ENCODE measurements at regions not wholly inside any gene's neighbourhood (a gene's known extent, or its start where the extent isn't known, plus 50 kb on each side); places are given as distances from the start of the nearest gene placed in this dataset.
A peak's percentile ranks its signal among the peaks of the same experiment; 100 is the strongest.
"Not testable (repeated sequence)": the region's sequence is repeated elsewhere in the genome, so short reads cannot be mapped to it uniquely, and the experiment has no call there.

DNA sequence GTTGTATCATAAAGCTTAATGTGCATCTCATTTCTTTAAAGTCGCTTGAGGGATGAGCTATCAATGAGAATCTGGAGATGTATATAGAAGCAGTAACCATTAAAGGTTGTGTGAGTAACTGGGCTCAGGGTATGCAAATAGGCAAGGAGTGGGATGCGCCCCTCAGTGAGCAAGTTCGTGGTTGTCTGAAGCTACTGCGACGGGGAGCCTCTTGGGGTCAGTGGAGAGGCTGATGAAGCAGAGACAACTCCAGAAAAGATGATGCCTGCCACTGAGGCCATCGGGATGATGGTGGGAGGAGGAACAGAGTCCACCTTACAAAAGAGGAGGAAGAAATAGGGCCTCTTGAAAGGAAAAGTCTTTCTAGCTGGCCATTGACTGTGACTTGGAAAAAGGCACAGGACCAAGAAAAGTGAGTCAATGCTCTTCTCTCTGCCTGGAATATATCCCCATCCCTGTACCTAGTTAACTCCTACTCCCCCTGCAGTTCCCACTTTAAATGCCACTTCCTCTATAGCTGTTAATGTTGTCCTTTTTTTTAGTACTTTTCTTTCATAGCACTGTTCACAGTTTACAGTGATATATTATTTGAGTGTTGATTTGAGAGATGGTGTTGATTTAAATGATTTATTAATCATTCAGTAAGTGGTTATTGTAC is 51.4 kb upstream of the LSM6 start:
- DNase-seq: no peak

DNA sequence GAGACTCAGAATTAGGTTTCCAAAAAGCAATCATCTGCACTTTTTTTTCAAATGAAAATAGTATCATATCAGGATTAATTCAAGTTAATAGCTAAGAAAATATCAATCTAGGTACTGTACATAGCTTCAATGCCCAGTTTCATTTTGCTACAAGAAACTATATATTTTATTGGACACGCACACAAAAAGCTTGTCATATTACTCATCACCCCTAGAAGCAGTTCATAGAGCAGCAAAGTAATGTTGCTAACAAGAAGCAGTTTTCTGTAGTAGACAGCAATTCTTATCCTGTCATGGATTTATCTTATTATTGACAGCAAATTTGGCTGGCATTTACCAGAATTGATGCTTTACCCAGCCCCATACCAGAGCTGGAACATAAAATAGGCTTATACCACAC is 52.3 kb upstream of the LSM6 start:
- DNase-seq: no peak

DNA sequence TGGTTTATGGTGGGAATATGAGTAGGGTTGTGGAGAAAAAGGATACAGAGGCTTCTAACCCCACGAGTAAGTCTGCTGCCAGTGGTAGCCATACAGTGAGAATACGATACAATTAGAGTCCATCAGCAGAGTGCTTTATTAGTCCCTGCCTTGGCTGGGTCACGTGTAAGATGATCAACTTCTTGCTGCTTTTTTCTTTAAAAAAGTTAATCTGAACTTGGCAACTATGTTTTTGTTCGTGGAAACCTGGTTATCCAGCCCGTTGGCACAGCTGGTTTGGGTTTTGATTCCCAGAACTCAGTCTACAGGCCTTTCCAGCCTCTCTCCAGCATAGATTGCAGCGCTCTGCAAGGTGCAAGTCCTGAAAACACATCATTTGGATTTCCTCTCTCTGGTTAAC is 53.1 kb upstream of the LSM6 start:
- no peak for DNase-seq

DNA sequence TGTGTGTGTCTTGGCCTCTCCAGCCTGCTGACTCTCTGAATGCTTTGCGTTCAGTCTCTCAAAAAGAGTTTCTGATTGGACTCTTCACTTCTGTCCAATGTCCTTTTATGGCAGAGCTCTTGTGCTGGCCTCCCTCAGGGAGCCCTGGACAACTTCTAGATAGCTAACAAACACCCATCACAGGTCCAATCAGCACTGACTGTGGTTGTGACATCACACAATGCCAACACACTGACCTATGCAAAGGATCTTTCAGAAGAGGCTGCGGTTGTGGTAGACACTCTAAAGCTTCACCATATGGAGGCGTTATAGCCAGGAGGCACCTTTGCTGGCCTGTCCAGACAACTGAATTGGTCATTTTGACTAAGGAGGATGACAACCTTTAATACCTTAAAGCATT is 53.8 kb upstream of the LSM6 start:
- DNase-seq: no peak

DNA sequence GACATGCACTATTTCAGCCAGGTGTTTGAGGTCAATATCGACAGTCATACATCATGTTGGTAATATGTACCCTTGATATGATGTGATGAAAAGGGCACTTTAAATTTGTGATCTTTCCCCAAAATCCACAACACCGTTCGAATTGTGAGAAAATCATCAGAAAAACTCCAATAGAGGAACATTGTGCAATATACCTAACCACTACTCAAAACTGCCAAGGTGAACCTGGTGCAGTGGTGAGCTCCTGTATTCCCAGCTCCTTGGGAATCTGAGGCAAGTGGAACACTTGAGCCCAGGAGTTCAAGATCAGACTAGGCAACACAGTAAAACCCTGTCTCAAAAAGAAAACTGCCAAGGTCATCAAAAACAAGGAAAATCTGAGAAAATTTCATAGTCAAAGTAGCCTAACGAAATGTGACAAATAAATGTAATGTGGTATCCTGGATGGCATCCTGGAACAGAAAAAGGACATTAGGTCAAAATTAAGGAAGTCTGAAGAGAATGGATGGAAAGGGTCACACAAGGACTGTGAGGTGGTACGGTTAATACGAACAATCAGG is 55.6 kb upstream of the LSM6 start:
- DNase-seq: no peak

GRCh38 chr4:146114066-146114465 is 61.5 kb upstream of the LSM6 start:
- no peak for DNase-seq

- no peak for DNase-seq
Observed at GRCh38 chr4:146113171-146113570, 62.3 kb upstream of the LSM6 start.

- DNase-seq: no peak
Observed at GRCh38 chr4:146112389-146112788, 63.1 kb upstream of the LSM6 start.

DNA sequence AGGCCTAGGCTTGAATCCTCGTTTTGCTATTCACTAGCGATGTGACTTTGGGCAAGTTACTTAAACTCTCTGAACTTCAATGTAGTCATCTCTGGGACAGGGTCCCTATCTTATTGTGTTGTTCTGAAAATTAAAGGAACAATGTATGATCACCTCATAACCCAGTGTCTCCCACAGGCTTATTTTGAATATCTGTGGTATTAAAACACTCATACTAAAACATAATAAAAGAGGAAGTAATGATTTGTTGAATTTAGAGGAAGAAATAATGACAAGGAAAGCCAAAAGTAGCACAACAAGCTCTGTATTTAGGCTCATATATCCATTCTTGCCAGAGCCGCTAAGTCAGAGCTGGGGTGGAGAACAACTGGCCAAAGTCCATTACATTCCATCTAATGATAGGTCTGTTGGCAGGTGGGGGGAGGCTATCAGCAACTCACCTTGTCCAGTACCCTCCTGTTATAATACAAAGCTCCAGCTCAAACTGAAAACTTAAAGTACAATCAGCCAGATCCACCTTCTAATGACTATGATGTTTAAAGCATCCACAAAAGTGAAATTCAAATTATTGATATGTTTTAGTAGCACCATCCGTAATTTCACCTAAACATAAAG is 64.5 kb upstream of the LSM6 start:
- DNase-seq: no peak

DNA sequence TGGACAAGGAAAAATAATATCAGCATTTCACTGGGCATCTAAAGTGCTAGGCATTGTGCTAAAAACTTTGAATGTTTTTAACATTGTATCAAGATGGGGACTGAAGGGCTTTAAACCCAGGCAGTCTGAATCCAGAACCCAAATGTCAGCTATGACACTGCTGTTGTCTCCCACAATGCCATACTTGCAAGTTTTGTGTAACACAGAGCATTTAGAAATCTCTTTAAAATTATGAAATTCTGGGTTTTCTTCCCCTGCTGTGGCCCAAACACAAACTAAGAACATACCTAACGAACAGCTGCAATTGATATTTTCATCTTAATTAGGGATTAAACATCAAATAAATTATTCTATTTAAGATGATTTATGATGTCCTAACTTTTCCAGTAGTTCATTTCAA is 66.8 kb upstream of the LSM6 start:
- DNase-seq: peak in 1 of 2 donors; percentile 1

DNA sequence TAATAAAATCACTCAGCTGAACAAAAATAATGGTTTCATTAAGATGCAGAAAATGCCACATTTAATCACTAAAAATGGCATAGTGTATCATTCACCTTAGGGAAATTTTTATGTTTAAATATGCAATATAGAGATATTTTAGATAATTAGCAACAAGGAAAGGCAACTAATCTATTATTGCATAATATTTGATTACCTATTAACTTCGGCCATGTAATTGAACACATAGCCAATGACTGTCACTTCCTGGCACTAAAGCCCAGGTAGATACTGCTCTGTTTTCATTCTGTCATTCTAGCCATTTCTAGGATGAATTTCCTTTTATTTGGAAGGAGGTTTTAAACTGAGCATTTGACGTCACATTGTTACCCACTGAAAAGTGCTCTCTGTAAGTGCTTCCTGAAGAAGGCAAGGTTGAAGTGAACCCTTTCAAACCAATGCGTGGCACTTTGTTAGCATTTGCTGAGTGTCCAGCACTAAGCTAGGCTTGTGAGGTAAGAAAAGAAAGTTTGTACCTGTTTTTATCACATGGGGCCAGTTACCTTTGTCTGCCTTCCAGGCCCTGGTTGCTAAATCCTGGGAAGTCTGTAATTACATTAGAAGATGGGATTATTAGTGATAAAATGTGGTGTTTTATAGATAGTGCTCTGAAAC is 67.8 kb upstream of the LSM6 start:
- DNase-seq: no peak

- peak in 1 of 2 donors; percentile 17 for DNase-seq
Observed at GRCh38 chr4:146105464-146105863, 70.1 kb upstream of the LSM6 start.

GRCh38 chr4:146104541-146104940 is 71.0 kb upstream of the LSM6 start:
- DNase-seq: no peak

- DNase-seq: not testable (repeated sequence)
Observed at GRCh38 chr4:146104052-146104451, 71.5 kb upstream of the LSM6 start.

DNA sequence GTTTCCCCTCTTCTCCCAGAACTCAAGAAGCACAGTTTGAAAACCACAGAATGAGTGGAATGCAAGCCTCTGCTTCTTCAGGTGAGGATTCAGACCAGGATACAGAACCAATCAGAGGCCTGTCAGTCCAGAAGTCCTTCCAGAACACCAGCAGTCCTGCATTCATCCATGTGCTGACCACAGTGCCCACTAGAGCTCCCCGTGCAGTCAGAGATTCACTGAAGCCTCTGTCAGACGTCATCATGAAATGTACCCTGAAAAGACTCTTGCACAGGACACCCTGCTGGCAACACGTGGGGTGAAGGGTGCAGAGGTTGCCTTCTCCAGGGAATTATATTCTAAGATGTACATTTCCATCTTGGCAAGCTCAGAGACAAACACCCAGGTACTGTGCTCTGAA is 75.9 kb upstream of the LSM6 start:
- DNase-seq: no peak

GRCh38 chr4:146098978-146099377 is 76.5 kb upstream of the LSM6 start:
- DNase-seq: no peak

DNA sequence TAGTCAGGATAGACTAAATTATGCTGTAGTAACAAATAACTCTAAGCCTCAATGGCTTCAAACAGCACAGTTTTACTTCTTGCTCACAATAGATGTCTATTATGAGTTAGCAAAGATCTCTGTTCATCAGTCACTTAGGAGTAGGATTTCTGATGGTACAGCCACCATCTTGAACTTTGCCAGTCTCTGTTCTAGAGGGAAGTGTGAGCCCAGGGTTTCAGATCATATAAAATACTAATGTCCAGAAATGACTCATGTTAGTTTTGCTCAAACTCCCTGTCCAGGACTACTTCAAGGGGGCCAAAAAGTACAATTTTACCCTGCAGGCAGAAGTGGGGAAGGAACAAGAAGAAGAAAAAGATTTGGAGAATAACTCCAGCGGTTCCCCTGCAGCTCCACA is 77.1 kb upstream of the LSM6 start:
- DNase-seq: no peak

DNA sequence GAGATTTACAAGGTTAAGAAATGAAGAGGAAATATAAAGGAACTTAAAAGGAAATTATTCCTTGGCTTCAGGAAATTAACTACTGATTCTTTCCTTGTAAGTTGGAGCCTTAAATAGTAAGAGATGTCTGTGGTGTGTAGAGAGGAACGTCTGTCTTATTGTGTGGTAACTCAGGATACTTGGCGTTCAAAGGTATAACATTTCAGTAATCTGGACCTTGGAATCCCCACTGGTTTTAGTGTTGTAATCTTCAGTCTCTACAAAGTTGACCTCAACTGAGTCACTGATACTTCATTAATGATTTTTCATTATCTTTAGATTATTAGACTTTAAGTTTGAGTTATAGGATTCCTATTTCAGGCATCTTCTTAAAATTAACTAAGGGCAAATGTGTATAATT is 79.1 kb upstream of the LSM6 start:
- DNase-seq: no peak

- DNase-seq: no peak
Observed at GRCh38 chr4:146095860-146096259, 79.7 kb upstream of the LSM6 start.

DNA sequence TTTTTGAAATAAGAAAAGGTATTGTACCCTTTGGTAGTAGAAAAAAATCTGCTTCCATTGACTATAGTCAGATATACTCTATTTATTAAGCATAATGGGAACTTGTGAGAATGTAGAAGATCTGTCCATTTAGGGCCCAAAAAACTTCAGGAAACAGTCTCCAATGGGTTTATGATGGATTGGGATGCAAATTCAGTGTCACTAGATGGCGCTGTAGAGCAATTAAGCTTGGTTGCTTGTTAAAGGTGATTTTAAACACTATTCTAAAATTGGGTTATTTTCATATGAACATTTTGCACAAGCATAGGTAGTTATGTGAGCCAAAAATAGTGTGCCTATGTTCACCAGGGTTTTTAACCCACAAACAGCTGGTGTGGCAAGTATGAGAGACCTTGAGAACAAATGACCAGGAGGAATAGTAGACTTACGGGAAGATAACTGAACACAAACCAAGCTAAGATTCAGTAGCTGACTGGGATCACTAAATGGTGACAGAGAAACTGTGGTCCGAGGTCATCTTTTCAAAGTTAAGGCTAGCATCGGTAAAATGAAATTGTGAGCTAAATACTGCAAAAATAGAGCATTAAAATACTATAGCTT is 80.3 kb upstream of the LSM6 start:
- peak in 1 of 2 donors; percentile 22 for DNase-seq

DNA sequence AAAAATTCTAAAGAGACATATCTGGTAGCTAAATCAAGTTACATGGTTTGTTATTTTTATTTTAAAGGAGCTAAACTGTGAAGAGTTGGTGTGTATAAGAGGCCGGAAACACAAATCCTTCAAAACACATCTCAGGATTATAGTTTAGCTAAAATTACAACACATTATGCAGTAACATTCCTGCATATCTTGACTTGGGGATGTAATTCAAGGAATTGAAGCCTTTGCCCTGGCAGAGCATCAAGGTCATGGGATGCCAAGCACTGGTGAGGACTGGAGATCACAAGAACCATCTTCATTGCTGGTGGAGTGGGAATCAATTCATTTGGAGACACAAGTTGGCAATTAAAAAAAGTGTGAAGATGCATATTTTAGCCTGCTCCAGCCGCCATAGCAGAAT is 86.8 kb upstream of the LSM6 start:
- DNase-seq: no peak

- DNase-seq: no peak
Observed at GRCh38 chr4:146087856-146088255, 87.7 kb upstream of the LSM6 start.

DNA sequence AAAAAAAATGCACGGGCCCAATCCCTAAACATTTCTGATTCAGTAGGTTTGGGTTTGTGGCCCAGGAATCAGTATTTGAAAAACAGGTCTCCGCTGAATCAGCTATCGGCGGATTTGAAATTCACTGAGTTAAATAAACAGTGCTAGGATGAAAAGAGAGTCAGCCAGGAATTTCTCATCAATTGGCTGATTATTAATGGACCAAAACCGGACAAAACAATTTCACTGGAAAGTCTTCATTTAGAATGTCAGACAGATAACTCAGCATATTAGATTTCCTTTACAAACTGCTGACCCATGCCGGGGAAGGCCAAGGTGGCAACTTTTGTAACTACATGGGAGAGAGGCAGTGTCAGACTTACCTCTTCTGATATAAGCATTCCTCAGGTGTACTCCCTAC is 99.4 kb upstream of the LSM6 start:
- DNase-seq: no peak

DNA sequence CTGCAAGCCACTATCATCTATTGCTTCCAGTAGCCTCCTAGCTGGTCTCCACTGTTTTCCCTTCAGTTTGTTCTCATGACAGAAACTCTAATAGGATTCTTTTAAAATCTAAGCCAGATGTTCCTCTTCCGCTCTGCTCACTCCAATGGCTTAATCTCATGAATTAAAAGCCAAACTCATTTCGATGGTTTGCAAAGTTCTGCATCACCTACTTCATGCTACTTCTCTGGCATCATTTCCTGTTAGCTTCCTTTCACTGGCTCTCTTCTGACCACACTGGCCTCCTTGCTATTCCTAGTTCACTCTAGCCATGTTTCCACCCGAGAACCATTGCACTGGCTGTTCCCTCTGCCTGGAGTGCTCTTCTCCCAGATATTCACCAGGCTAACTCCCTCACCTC is 102.0 kb upstream of the LSM6 start:
- no peak for DNase-seq
